B cell (primary cell): ENCODE measurements at regions not wholly inside any gene's neighbourhood (a gene's known extent, or its start where the extent isn't known, plus 50 kb on each side); places are given as distances from the start of the nearest gene placed in this dataset.

ENCODE experiments used
- ATAC-seq: fragments of 200-7000 bp; cut with Tn5 transposase; one replicate; pipeline ENCODE4 v1.10.0; 2021; ENCODE audit warnings: low read depth, mild to moderate bottlenecking, moderate number of reproducible peaks, moderate library complexity
- CTCF ChIA-PET: fragments of 350-600 bp; sonication (Branson Sonifier 250); formaldehyde crosslinking; loops from one replicate; lab custom pipeline; 2021; ENCODE audit warnings: antibody characterized with exemption, inconsistent platforms; lab: Charles Lee
- POLR2A ChIA-PET: fragments of 350-600 bp; sonication (Branson Sonifier 250); formaldehyde crosslinking; loops from one replicate; lab custom pipeline; 2021; ENCODE audit warnings: antibody characterized with exemption; lab: Charles Lee
- DNase-seq: peaks from one replicate; pipeline ENCODE4 v3.0.0; 2013
- H2AFZ ChIP-seq: 2 replicates; pipeline ENCODE4 v1.6.1; 2012; ENCODE audit warnings: mild to moderate bottlenecking, low read depth, low read length; ENCODE audit not compliant: insufficient read depth, poor library complexity, severe bottlenecking
- H3K27ac ChIP-seq, 2 donors: 1 replicate in 1 of 2; 2 replicates in 1 of 2; pipeline ENCODE4 v1.5.1; 2012 to 2013; ENCODE audit warnings: low read length in 2 of 2, mild to moderate bottlenecking in 2 of 2, moderate library complexity in 1 of 2
- H3K27me3 ChIP-seq, 4 experiments: fragments of 200-600 bp in 1 of 4; sonication (generic) in 1 of 4; replicated peaks in 1 of 4; 1 replicate in 2 of 4; 2 replicates in 2 of 4; pipeline versions ENCODE4 v1.6.1 to v1.7.0; 2013 to 2016; ENCODE audit warnings: low read length in 3 of 4, mild to moderate bottlenecking in 2 of 4, mixed read lengths in 1 of 4, moderate library complexity in 1 of 4; ENCODE audit not compliant: insufficient read depth in 4 of 4, control insufficient read depth in 3 of 4; ENCODE audit errors: control extremely low read depth in 1 of 4
- H3K36me3 ChIP-seq, 2 experiments: replicated peaks in 1 of 2; 1 replicate in 1 of 2; 2 replicates in 1 of 2; pipeline versions ENCODE4 v1.6.1 to v1.7.1; 2013; ENCODE audit warnings: low read length in 1 of 2; ENCODE audit not compliant: insufficient read depth in 2 of 2, control insufficient read depth in 1 of 2; ENCODE audit errors: control extremely low read depth in 1 of 2, extremely low read depth in 1 of 2
- H3K4me1 ChIP-seq, 2 donors: fragments of 200-600 bp in 1 of 2; sonication (generic) in 1 of 2; 1 replicate in 1 of 2; 2 replicates in 1 of 2; pipeline versions ENCODE4 v1.5.1 to v1.6.1; 2013 to 2017; ENCODE audit warnings: low read length in 2 of 2; ENCODE audit not compliant: control insufficient read depth in 2 of 2, insufficient read depth in 2 of 2
- H3K4me2 ChIP-seq: replicated peaks from 2 replicates; pipeline ENCODE3; 2012; ENCODE audit warnings: mild to moderate bottlenecking, low read depth, low read length; ENCODE audit not compliant: poor library complexity, severe bottlenecking
- H3K4me3 ChIP-seq, 5 experiments: fragments of 200-600 bp in 1 of 5; sonication (generic) in 1 of 5; 1 replicate in 3 of 5; 2 replicates in 2 of 5; pipeline versions ENCODE4 v1.5.1 to v1.7.0; 2011 to 2016; ENCODE audit warnings: low read length in 4 of 5, mild to moderate bottlenecking in 4 of 5, low read depth in 2 of 5, control low read depth in 1 of 5, moderate library complexity in 1 of 5; ENCODE audit not compliant: insufficient read depth in 1 of 5; ENCODE audit errors: control extremely low read depth in 1 of 5, extremely low read depth in 1 of 5
- H3K79me2 ChIP-seq: fragments of 200-600 bp; sonication (generic); one replicate; pipeline ENCODE4 v1.6.0; 2016; ENCODE audit warnings: low read length; ENCODE audit not compliant: control insufficient read depth, insufficient read depth
- H3K9ac ChIP-seq: fragments of 200-600 bp; sonication (generic); 2 replicates; pipeline ENCODE4 v1.6.1; 2017; ENCODE audit warnings: mild to moderate bottlenecking, low read length, moderate library complexity
- H3K9me3 ChIP-seq, 3 donors: one replicate each; pipeline versions ENCODE4 v1.6.1 to v1.7.1; 2013; ENCODE audit warnings: low read length in 2 of 3; ENCODE audit not compliant: control insufficient read depth in 2 of 3, insufficient read depth in 1 of 3; ENCODE audit errors: control extremely low read depth in 1 of 3
- H4K20me1 ChIP-seq: 2 replicates; pipeline ENCODE4 v1.6.0; 2012; ENCODE audit warnings: mild to moderate bottlenecking, low read length; ENCODE audit not compliant: insufficient read depth, control insufficient read depth, poor library complexity, severe bottlenecking
- H3K27ac Mint-ChIP-seq: one replicate; pipeline ENCODE4 v1.8.0; 2021; ENCODE audit warnings: mixed read lengths
- H3K27me3 Mint-ChIP-seq: one replicate; pipeline ENCODE4 v1.8.0; 2021; ENCODE audit warnings: mixed read lengths
- H3K4me1 Mint-ChIP-seq: one replicate; pipeline ENCODE4 v1.8.0; 2021; ENCODE audit warnings: mixed read lengths
- H3K4me3 Mint-ChIP-seq: one replicate; pipeline ENCODE4 v1.8.0; 2021; ENCODE audit warnings: mixed read lengths
- H3K9me3 Mint-ChIP-seq: one replicate; pipeline ENCODE4 v1.8.0; 2022; ENCODE audit warnings: mixed read lengths; ENCODE audit not compliant: insufficient read depth
- EZH2 ChIP-seq: IDR thresholded peaks from 2 replicates; pipeline ENCODE4 v1.6.1; 2012; ENCODE audit warnings: borderline replicate concordance, low read depth, mild to moderate bottlenecking, moderate library complexity, low read length; ENCODE audit not compliant: insufficient read depth, poor library complexity, severe bottlenecking
- WGBS: methylation state at CpG from one replicate; pipeline ENCODE4 v1.1.5; 2013; ENCODE audit warnings: missing lambda C conversion rate; ENCODE audit not compliant: insufficient coverage; 5-methylcytosine and 5-hydroxymethylcytosine counted together
- intact Hi-C: fragments of 100-400 bp; cut with micrococcal nuclease; formaldehyde crosslinking; loops from one replicate; pipeline ENCODE4 v1.10.0; 2022
- TF ChIP-seq, protein P1 (sequence below): fragments of 200-600 bp; IDR thresholded peaks from one replicate; pipeline ENCODE4 v1.8.0; 2022; ENCODE audit warnings: antibody characterized with exemption, mild to moderate bottlenecking

DNA sequence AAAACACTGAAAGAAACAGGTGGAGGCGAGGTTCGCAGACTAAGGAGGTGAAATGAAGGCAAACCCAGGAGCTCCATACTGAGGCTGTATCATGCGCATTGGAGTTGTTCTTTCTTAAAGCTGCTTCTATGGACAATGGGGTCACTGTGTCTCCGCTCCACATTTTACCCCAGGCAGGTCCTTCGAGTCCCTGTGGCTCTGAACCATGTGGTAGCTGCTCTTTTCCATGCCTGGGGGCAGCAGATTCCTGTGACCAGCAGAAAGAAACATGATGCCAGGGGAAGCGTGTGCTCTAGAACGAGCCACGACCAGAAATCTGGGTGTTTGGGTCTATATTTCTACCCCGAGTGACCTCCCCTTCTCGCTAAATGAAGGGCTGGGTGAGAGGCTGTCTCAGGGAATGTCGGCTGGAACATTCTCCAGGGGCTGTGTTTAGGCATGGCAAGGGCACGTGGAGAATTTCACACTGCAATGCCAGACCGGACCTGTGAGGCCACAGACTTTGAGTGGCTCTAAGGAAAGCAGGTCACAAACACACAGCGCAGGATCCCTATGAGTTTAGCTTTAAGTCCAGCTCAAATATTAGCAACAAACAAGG lies 95.7 kb upstream of the IRS2 start:
- H3K27ac ChIP-seq = no peak overlapping the region
- no peak for ATAC-seq

DNA sequence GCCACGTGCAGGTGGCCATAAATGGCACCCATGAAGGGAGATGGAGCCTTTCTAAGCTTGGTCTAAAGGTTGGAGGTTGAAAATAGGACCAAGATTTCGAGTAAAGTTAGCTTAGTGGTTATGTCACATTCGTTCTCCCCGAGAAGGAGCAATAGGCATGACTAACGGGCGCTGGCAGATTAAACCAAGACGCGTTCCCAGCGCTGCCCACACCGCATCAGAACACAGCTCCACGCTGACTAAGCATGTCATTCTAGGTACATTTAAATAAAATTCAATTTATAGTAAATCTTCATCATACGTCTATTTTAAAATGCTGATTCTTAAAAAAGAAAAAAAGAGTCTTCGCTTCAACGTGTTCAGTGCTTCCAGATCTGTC lies 95.0 kb upstream of the IRS2 start:
- H4K20me1 ChIP-seq = no peaks in the 10 kb centered on the region
- ChIA-PET POLR2A (no interaction called here), CTCF (no interaction called here)
- TF ChIP-seq, protein P1, sequence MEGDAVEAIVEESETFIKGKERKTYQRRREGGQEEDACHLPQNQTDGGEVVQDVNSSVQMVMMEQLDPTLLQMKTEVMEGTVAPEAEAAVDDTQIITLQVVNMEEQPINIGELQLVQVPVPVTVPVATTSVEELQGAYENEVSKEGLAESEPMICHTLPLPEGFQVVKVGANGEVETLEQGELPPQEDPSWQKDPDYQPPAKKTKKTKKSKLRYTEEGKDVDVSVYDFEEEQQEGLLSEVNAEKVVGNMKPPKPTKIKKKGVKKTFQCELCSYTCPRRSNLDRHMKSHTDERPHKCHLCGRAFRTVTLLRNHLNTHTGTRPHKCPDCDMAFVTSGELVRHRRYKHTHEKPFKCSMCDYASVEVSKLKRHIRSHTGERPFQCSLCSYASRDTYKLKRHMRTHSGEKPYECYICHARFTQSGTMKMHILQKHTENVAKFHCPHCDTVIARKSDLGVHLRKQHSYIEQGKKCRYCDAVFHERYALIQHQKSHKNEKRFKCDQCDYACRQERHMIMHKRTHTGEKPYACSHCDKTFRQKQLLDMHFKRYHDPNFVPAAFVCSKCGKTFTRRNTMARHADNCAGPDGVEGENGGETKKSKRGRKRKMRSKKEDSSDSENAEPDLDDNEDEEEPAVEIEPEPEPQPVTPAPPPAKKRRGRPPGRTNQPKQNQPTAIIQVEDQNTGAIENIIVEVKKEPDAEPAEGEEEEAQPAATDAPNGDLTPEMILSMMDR = no peak
- TF ChIP-seq EZH2 = no peak
- 50% methylated on average over 1 of the region's 14 CpGs for WGBS
- intact Hi-C loops = no loop called here
- no peak overlapping the region for H3K4me3 ChIP-seq
- ATAC-seq (no peak), DNase-seq (no peak)
- Mint-ChIP-seq H3K4me1 (no peaks in the 10 kb centered on the region), H3K27me3 (no peaks in the 10 kb centered on the region), H3K27ac (no peak overlapping the region), H3K4me3 (no peak overlapping the region), H3K9me3 (no peaks in the 10 kb centered on the region)
- H3K9me3 ChIP-seq = peaks cover 0 to 6% (median 0%) of the 10 kb centered on the region in 3 donors
- no peak overlapping the region for H2AFZ ChIP-seq
- H3K9ac ChIP-seq = no peak overlapping the region
- no peak overlapping the region for H3K27ac ChIP-seq
- no peaks in the 10 kb centered on the region for H3K27me3 ChIP-seq
- no peaks in the 10 kb centered on the region for H3K36me3 ChIP-seq
- no peak overlapping the region for H3K4me2 ChIP-seq
- H3K79me2 ChIP-seq = no peaks in the 10 kb centered on the region
- H3K4me1 ChIP-seq = no peaks in the 10 kb centered on the region

More for the DNA sequence above, 95.7 kb upstream of the IRS2 start:
- no peaks in the 10 kb centered on the region for H3K79me2 ChIP-seq
- Mint-ChIP-seq H3K4me3 (no peak overlapping the region), H3K4me1 (no peaks in the 10 kb centered on the region), H3K9me3 (no peaks in the 10 kb centered on the region), H3K27me3 (no peaks in the 10 kb centered on the region), H3K27ac (no peak overlapping the region)
- H3K9me3 ChIP-seq = peaks cover 0 to 6% (median 0%) of the 10 kb centered on the region in 3 donors
- intact Hi-C loops = no loop called here
- CTCF ChIA-PET = no interaction called here
- H3K4me1 ChIP-seq = no peaks in the 10 kb centered on the region
- H3K9ac ChIP-seq = no peak overlapping the region
- POLR2A ChIA-PET = no interaction called here
- TF ChIP-seq, protein P1 = no peak
- TF ChIP-seq EZH2 = no peak
- 89% methylated on average over 11 of the region's 14 CpGs for WGBS
- H3K4me2 ChIP-seq = no peak overlapping the region
- H2AFZ ChIP-seq = no peak overlapping the region
- no peaks in the 10 kb centered on the region for H3K36me3 ChIP-seq
- no peak overlapping the region for H3K4me3 ChIP-seq
- no peak for DNase-seq
- H4K20me1 ChIP-seq = no peaks in the 10 kb centered on the region
- H3K27me3 ChIP-seq = no peaks in the 10 kb centered on the region
